ENCODE measurements at regions not wholly inside any gene's neighbourhood (a gene's known extent, or its start where the extent isn't known, plus 50 kb on each side); places are given as distances from the start of the nearest gene placed in this dataset.
A peak's percentile ranks its signal among the peaks of the same experiment; 100 is the strongest.
"Not testable (repeated sequence)": the region's sequence is repeated elsewhere in the genome, so short reads cannot be mapped to it uniquely, and the experiment has no call there.

GRCh38 chr21:20779321-20779720 is 218.9 kb upstream of the NCAM2 start:
- no peak for DNase-seq (ENCODE audit: low spot score)

- no peak for DNase-seq (ENCODE audit: low spot score)
These were observed 214.6 kb upstream of the NCAM2 start for GRCh38 chr21:20783611-20784010.

DNA sequence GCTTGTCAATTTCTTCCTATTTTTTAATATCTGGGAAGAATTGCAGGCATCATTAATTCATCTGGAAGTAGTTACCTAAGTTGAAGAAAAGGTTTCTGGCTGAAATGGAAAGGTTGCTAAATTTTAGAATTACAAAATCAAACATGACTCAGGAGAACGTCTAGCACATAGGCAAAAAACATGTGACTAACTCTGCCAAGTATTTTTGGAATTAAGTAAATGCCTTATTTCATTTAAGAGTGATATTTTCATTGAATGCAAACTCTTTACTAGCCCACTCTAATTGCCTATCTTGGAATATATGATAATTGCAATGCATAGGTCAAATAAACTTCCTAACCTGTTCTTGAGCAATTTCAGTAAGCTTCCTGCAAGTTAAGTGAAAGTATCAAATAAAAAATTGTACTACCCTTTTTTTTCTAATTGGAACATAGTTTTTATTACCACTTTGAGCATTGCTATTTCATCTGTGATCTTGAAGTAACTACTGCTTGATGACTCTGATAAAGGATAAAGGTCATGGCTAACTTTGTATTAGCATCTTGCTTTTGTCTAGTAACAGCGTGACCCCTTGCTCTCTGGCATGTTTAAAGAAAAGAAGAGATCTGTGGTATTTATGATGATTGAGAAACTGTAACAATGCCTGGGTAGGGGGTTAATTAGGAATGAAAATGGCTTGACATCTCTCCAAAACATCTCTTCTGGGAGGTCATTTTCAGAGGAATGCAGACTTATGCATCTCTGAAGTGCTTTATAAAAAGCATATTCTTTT is 208.3 kb upstream of the NCAM2 start:
- no peak for DNase-seq (ENCODE audit: low spot score)

GRCh38 chr21:20800106-20800505 is 198.1 kb upstream of the NCAM2 start:
- DNase-seq (ENCODE audit: low spot score), result no peak

DNA sequence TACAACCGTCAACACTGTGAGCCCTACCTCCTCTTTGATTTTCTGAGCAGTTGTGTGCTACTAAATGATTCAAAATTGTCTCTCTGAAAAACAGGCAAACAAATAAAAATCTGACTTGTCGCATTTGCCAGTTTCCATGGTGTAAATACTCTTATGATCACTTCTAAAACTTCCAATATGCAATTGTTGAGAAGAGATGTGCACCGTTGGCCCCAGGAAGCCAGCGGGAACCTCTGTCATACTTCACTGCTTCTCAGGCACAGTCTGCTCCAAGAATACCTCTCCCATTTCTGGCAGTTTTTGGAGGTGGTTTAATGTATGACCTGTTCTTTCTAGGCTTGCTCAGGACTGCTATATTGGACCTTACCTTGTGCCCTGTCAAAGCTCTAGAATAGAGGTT is 196.0 kb upstream of the NCAM2 start:
- no peak for DNase-seq (ENCODE audit: low spot score)

DNA sequence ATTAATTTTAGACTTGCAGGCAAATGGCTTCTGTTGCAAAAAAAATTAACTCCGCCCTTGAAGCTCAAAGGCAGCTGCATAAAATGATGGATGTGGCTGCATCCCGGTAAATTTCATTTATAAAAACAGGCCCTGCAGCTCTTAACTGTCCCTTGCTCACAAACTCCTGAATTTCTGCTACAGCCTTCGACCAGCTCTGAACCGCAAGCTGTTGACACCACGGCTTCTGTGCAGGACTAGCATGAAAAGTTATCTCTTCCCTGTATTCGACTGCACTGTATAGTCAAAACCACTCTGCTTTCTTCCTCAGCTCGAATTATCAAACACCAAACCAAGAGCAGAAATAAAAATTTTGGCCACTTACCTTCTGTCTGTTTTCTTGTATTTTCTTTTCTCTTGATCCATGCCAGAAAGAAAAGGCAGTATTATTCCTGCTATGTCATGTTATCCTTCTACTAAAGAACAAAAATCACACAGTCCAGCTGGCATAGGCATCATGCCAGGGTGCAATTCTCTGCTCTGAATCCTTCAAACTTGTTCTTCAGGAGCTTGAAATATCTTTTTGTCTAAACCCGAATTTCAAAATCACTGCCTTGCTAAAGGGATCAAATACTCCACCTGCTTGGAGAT is 195.5 kb upstream of the NCAM2 start:
- DNase-seq (ENCODE audit: low spot score), result no peak

GRCh38 chr21:20811702-20812101 is 186.5 kb upstream of the NCAM2 start:
- no peak for DNase-seq (ENCODE audit: low spot score)

- DNase-seq (ENCODE audit: low spot score), result no peak
These were observed 184.1 kb upstream of the NCAM2 start for GRCh38 chr21:20814090-20814489.

- no peak for DNase-seq (ENCODE audit: low spot score)
These were observed 175.5 kb upstream of the NCAM2 start for GRCh38 chr21:20822666-20823065.

GRCh38 chr21:20852866-20853265 is 145.3 kb upstream of the NCAM2 start:
- no peak for DNase-seq (ENCODE audit: low spot score)

DNA sequence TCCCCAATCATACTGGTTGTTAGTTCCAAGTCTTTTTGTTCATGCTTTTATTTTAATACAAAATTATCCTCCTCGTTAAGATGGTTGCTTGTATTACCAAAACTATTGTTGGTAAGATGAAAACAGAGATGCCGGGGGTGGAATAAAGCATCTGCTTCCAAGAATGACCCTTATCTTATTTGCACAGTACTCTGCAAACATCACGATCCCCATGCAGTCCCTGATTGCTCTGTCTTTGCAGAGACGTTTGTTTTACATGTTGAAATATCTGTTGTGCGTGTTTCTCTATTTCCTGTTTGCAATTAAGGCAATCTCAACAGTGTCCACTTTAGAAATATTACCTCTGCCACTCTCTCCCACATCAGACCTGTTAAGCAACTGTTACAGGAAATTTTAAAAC is 141.3 kb upstream of the NCAM2 start:
- DNase-seq (ENCODE audit: low spot score), result no peak

DNA sequence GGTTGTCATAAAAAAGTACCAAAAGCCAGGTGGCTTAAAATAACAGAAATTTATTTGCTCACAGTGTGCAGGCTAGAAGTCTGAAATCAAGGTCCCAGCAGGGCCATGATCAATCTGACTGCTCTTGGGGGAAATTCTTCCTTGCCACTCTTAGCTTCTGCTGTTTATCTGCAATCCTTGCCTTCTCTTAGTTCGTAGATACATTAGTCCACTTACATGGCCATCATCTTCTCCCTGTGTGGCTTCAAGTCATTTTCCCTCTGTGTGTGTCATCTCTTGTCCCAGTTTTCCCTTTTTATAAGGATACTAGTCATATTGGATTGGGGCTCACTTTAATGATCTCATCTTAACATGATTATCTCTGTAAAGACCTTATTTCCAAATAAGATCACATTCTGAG is 124.0 kb upstream of the NCAM2 start:
- no peak for DNase-seq (ENCODE audit: low spot score)

- peak; percentile 34 for DNase-seq (ENCODE audit: low spot score)
These were observed 122.5 kb upstream of the NCAM2 start for GRCh38 chr21:20875742-20876141.

- DNase-seq (ENCODE audit: low spot score), result no peak
These were observed 120.2 kb upstream of the NCAM2 start for GRCh38 chr21:20877976-20878375.

- DNase-seq (ENCODE audit: low spot score), result peak; percentile 64
These were observed 115.5 kb upstream of the NCAM2 start for GRCh38 chr21:20882462-20883407.

DNA sequence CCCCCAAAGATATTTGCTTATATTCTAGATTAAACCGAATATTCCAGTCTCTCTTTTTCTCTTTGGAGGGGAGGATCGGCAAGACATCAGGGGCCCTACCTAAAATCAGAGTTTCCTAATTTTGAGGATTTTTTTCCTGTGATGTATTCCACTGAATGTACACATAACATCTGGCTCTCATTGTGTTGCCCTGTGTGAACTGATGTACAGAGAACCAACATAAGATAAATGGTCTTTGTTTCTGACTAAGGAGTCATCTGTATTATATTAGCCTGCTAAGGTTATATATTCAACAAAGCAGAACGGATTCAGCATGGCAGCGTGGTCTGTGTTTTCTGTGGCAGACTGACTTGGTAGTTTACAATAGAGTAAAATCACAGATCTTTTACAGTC is 114.8 kb upstream of the NCAM2 start:
- no peak for DNase-seq (ENCODE audit: low spot score)

GRCh38 chr21:20902511-20902910 is 95.7 kb upstream of the NCAM2 start:
- DNase-seq (ENCODE audit: low spot score), result no peak

GRCh38 chr21:20902998-20903397 is 95.2 kb upstream of the NCAM2 start:
- no peak for DNase-seq (ENCODE audit: low spot score)

- DNase-seq (ENCODE audit: low spot score), result not testable (repeated sequence)
These were observed 70.7 kb upstream of the NCAM2 start for GRCh38 chr21:20927555-20927954.

GRCh38 chr21:20942523-20942922 is 55.7 kb upstream of the NCAM2 start:
- DNase-seq (ENCODE audit: low spot score), result no peak

- DNase-seq (ENCODE audit: low spot score), result no peak
These were observed 54.6 kb upstream of the NCAM2 start for GRCh38 chr21:20943561-20943997.

- DNase-seq (ENCODE audit: low spot score), result no peak
These were observed 54.1 kb upstream of the NCAM2 start for GRCh38 chr21:20944139-20944538.

- no peak for DNase-seq (ENCODE audit: low spot score)
These were observed 51.5 kb upstream of the NCAM2 start for GRCh38 chr21:20946701-20947100.

Measured in SW480 (cell line).